GM10266 (cell line): ENCODE measurements at regions not wholly inside any gene's neighbourhood (a gene's known extent, or its start where the extent isn't known, plus 50 kb on each side); places are given as distances from the start of the nearest gene placed in this dataset.
A peak's percentile ranks its signal among the peaks of the same experiment; 100 is the strongest.
"Not testable (repeated sequence)": the region's sequence is repeated elsewhere in the genome, so short reads cannot be mapped to it uniquely, and the experiment has no call there.

Experiments
- DNase-seq: peaks from one replicate; pipeline ENCODE4 v3.0.0; 2012; ENCODE audit errors: extremely low spot score
- CTCF ChIP-seq: IDR thresholded peaks from 2 replicates; pipeline ENCODE4 v1.5.1; 2012; ENCODE audit warnings: mild to moderate bottlenecking, low read depth; ENCODE audit not compliant: control insufficient read depth, insufficient read depth; ENCODE audit errors: missing control alignments

- DNase-seq = no peak
- TF ChIP-seq CTCF = no peak
These were observed 59.4 kb upstream of the PAX7 start for GRCh38 chr1:18571275-18571674.

GRCh38 chr1:18572022-18572880 lies 58.4 kb upstream of the PAX7 start:
- no peak for TF ChIP-seq CTCF
- no peak for DNase-seq

- TF ChIP-seq CTCF = no peak
- DNase-seq = no peak
These were observed 57.5 kb upstream of the PAX7 start for GRCh38 chr1:18573170-18573569.

- no peak for DNase-seq
- TF ChIP-seq CTCF = no peak
These were observed 55.9 kb upstream of the PAX7 start for GRCh38 chr1:18574754-18575153.

- TF ChIP-seq CTCF = peak; percentile 70
- peak; percentile 42 for DNase-seq
These were observed 55.0 kb upstream of the PAX7 start for GRCh38 chr1:18575620-18576019.

GRCh38 chr1:18578271-18578670 lies 52.4 kb upstream of the PAX7 start:
- DNase-seq = no peak
- TF ChIP-seq CTCF = no peak

GRCh38 chr1:18579267-18579666 lies 51.4 kb upstream of the PAX7 start:
- DNase-seq = not testable (repeated sequence)
